ENCODE measurements at regions not wholly inside any gene's neighbourhood (a gene's known extent, or its start where the extent isn't known, plus 50 kb on each side); places are given as distances from the start of the nearest gene placed in this dataset.
"Not testable (repeated sequence)": the region's sequence is repeated elsewhere in the genome, so short reads cannot be mapped to it uniquely, and the experiment has no call there.

- Mint-ChIP-seq H3K4me1 (ENCODE audit: low read depth) (peaks cover 6% of the 10 kb centered on the region), H3K27ac (no peak overlapping the region), H3K36me3 (no peaks in the 10 kb centered on the region), H3K27me3 (no peaks in the 10 kb centered on the region), H3K9me3 (ENCODE audit: low read depth) (no peaks in the 10 kb centered on the region), H3K4me3 (no peak overlapping the region)
These were observed 51.9 kb upstream of the PTPRJ start for GRCh38 chr11:47928426-47928825.

GRCh38 chr11:47924184-47924691 is 56.1 kb upstream of the PTPRJ start:
- Mint-ChIP-seq H3K27ac (no peak overlapping the region), H3K27me3 (no peaks in the 10 kb centered on the region), H3K36me3 (no peaks in the 10 kb centered on the region), H3K4me3 (no peak overlapping the region), H3K9me3 (ENCODE audit: low read depth) (no peaks in the 10 kb centered on the region), H3K4me1 (ENCODE audit: low read depth) (peaks cover 29% of the 10 kb centered on the region)

- H3K4me1 Mint-ChIP-seq (ENCODE audit: low read depth): peaks cover 34% of the 10 kb centered on the region
- no peaks in the 10 kb centered on the region for H3K27me3 Mint-ChIP-seq
- no peaks in the 10 kb centered on the region for H3K9me3 Mint-ChIP-seq (ENCODE audit: low read depth)
- H3K4me3 Mint-ChIP-seq: no peak overlapping the region
- H3K36me3 Mint-ChIP-seq: no peaks in the 10 kb centered on the region
- H3K27ac Mint-ChIP-seq: no peak overlapping the region
These were observed 56.7 kb upstream of the PTPRJ start for GRCh38 chr11:47923667-47924066.

GRCh38 chr11:47921080-47921555 is 59.2 kb upstream of the PTPRJ start:
- not testable (repeated sequence) for H3K4me3 Mint-ChIP-seq; H3K27me3 Mint-ChIP-seq; H3K27ac Mint-ChIP-seq; H3K36me3 Mint-ChIP-seq; H3K9me3 Mint-ChIP-seq (ENCODE audit: low read depth)
- H3K4me1 Mint-ChIP-seq (ENCODE audit: low read depth): peaks cover 41% of the 10 kb centered on the region

GRCh38 chr11:47918882-47919495 is 61.4 kb upstream of the PTPRJ start:
- Mint-ChIP-seq H3K9me3 (ENCODE audit: low read depth) (no peaks in the 10 kb centered on the region), H3K27ac (peak overlapping the region; percentile 12), H3K36me3 (no peaks in the 10 kb centered on the region), H3K27me3 (no peaks in the 10 kb centered on the region), H3K4me3 (no peak overlapping the region), H3K4me1 (ENCODE audit: low read depth) (peaks cover 53% of the 10 kb centered on the region)

- no peak overlapping the region for H3K4me3 Mint-ChIP-seq
- H3K27ac Mint-ChIP-seq: no peak overlapping the region
- H3K36me3 Mint-ChIP-seq: no peaks in the 10 kb centered on the region
- H3K9me3 Mint-ChIP-seq (ENCODE audit: low read depth): no peaks in the 10 kb centered on the region
- peaks cover 53% of the 10 kb centered on the region for H3K4me1 Mint-ChIP-seq (ENCODE audit: low read depth)
- no peaks in the 10 kb centered on the region for H3K27me3 Mint-ChIP-seq
These were observed 62.0 kb upstream of the PTPRJ start for GRCh38 chr11:47918370-47918690.

GRCh38 chr11:47917599-47918369 is 62.6 kb upstream of the PTPRJ start:
- no peak overlapping the region for H3K4me3 Mint-ChIP-seq
- H3K9me3 Mint-ChIP-seq (ENCODE audit: low read depth): no peaks in the 10 kb centered on the region
- no peak overlapping the region for H3K27ac Mint-ChIP-seq
- no peaks in the 10 kb centered on the region for H3K27me3 Mint-ChIP-seq
- peaks cover 53% of the 10 kb centered on the region for H3K4me1 Mint-ChIP-seq (ENCODE audit: low read depth)
- no peaks in the 10 kb centered on the region for H3K36me3 Mint-ChIP-seq

- no peak overlapping the region for H3K4me3 Mint-ChIP-seq
- peak overlapping the region; percentile 36 for H3K27ac Mint-ChIP-seq
- no peaks in the 10 kb centered on the region for H3K27me3 Mint-ChIP-seq
- no peaks in the 10 kb centered on the region for H3K36me3 Mint-ChIP-seq
- no peaks in the 10 kb centered on the region for H3K9me3 Mint-ChIP-seq (ENCODE audit: low read depth)
- H3K4me1 Mint-ChIP-seq (ENCODE audit: low read depth): peaks cover 51% of the 10 kb centered on the region
These were observed 64.0 kb upstream of the PTPRJ start for GRCh38 chr11:47916361-47916841.

- no peaks in the 10 kb centered on the region for H3K36me3 Mint-ChIP-seq
- H3K27me3 Mint-ChIP-seq: no peaks in the 10 kb centered on the region
- H3K4me3 Mint-ChIP-seq: no peak overlapping the region
- H3K9me3 Mint-ChIP-seq (ENCODE audit: low read depth): no peaks in the 10 kb centered on the region
- no peak overlapping the region for H3K27ac Mint-ChIP-seq
- H3K4me1 Mint-ChIP-seq (ENCODE audit: low read depth): peaks cover 46% of the 10 kb centered on the region
These were observed 64.6 kb upstream of the PTPRJ start for GRCh38 chr11:47915783-47916182.

GRCh38 chr11:47915374-47915773 is 65.0 kb upstream of the PTPRJ start:
- no peak overlapping the region for H3K27ac Mint-ChIP-seq
- no peak overlapping the region for H3K4me3 Mint-ChIP-seq
- peaks cover 42% of the 10 kb centered on the region for H3K4me1 Mint-ChIP-seq (ENCODE audit: low read depth)
- H3K36me3 Mint-ChIP-seq: no peaks in the 10 kb centered on the region
- no peaks in the 10 kb centered on the region for H3K27me3 Mint-ChIP-seq
- no peaks in the 10 kb centered on the region for H3K9me3 Mint-ChIP-seq (ENCODE audit: low read depth)

- no peaks in the 10 kb centered on the region for H3K36me3 Mint-ChIP-seq
- H3K27ac Mint-ChIP-seq: no peak overlapping the region
- H3K4me3 Mint-ChIP-seq: no peak overlapping the region
- H3K9me3 Mint-ChIP-seq (ENCODE audit: low read depth): no peaks in the 10 kb centered on the region
- H3K27me3 Mint-ChIP-seq: no peaks in the 10 kb centered on the region
- peaks cover 35% of the 10 kb centered on the region for H3K4me1 Mint-ChIP-seq (ENCODE audit: low read depth)
These were observed 65.6 kb upstream of the PTPRJ start for GRCh38 chr11:47914743-47915142.

GRCh38 chr11:47913529-47914244 is 65.5 kb upstream of the NUP160 start:
- Mint-ChIP-seq H3K4me1 (ENCODE audit: low read depth) (peaks cover 25% of the 10 kb centered on the region), H3K9me3 (ENCODE audit: low read depth) (no peaks in the 10 kb centered on the region), H3K4me3 (no peak overlapping the region), H3K36me3 (no peaks in the 10 kb centered on the region), H3K27ac (no peak overlapping the region), H3K27me3 (no peaks in the 10 kb centered on the region)

GRCh38 chr11:47912843-47913437 is 64.8 kb upstream of the NUP160 start:
- Mint-ChIP-seq H3K4me1 (ENCODE audit: low read depth) (peaks cover 19% of the 10 kb centered on the region), H3K36me3 (no peaks in the 10 kb centered on the region), H3K4me3 (no peak overlapping the region), H3K9me3 (ENCODE audit: low read depth) (no peaks in the 10 kb centered on the region), H3K27me3 (no peaks in the 10 kb centered on the region), H3K27ac (no peak overlapping the region)

GRCh38 chr11:47911149-47911548 is 63.0 kb upstream of the NUP160 start:
- H3K9me3 Mint-ChIP-seq (ENCODE audit: low read depth): no peaks in the 10 kb centered on the region
- no peak overlapping the region for H3K4me3 Mint-ChIP-seq
- peaks cover 16% of the 10 kb centered on the region for H3K4me1 Mint-ChIP-seq (ENCODE audit: low read depth)
- no peak overlapping the region for H3K27ac Mint-ChIP-seq
- no peaks in the 10 kb centered on the region for H3K36me3 Mint-ChIP-seq
- no peaks in the 10 kb centered on the region for H3K27me3 Mint-ChIP-seq

- H3K9me3 Mint-ChIP-seq (ENCODE audit: low read depth): no peaks in the 10 kb centered on the region
- H3K27ac Mint-ChIP-seq: no peak overlapping the region
- no peaks in the 10 kb centered on the region for H3K36me3 Mint-ChIP-seq
These were observed 60.0 kb upstream of the NUP160 start for GRCh38 chr11:47908198-47908597.

More at GRCh38 chr11:47908198-47908597, 60.0 kb upstream of the NUP160 start:
- peaks cover 2% of the 10 kb centered on the region for H3K4me1 Mint-ChIP-seq (ENCODE audit: low read depth)
- H3K27me3 Mint-ChIP-seq: no peaks in the 10 kb centered on the region
- no peak overlapping the region for H3K4me3 Mint-ChIP-seq
